Glutamatergic neuron (in vitro differentiated cells): ENCODE measurements at regions not wholly inside any gene's neighbourhood (a gene's known extent, or its start where the extent isn't known, plus 50 kb on each side); places are given as distances from the start of the nearest gene placed in this dataset.

Experiments
- DNase-seq: peaks from one replicate; pipeline ENCODE4 v3.0.0; 2022
- H3K27ac Mint-ChIP-seq: one replicate; pipeline ENCODE4 v1.8.0; 2020; ENCODE audit warnings: mild to moderate bottlenecking, mixed read lengths, inconsistent platforms; ENCODE audit not compliant: unreplicated experiment
- H3K27me3 Mint-ChIP-seq: one replicate; pipeline ENCODE4 v1.8.0; 2020; ENCODE audit warnings: mild to moderate bottlenecking, moderate library complexity, mixed read lengths, inconsistent platforms; ENCODE audit not compliant: unreplicated experiment
- H3K36me3 Mint-ChIP-seq: one replicate; pipeline ENCODE4 v1.8.0; 2020; ENCODE audit warnings: mild to moderate bottlenecking, mixed read lengths, inconsistent platforms; ENCODE audit not compliant: unreplicated experiment
- H3K4me1 Mint-ChIP-seq: one replicate; pipeline ENCODE4 v1.8.0; 2020; ENCODE audit warnings: mild to moderate bottlenecking, low read depth, mixed read lengths, inconsistent platforms; ENCODE audit not compliant: unreplicated experiment
- H3K4me3 Mint-ChIP-seq: one replicate; pipeline ENCODE4 v1.8.0; 2020; ENCODE audit warnings: mild to moderate bottlenecking, mixed read lengths, inconsistent platforms; ENCODE audit not compliant: unreplicated experiment
- H3K9me3 Mint-ChIP-seq: one replicate; pipeline ENCODE4 v1.8.0; 2020; ENCODE audit warnings: mild to moderate bottlenecking, moderate library complexity, mixed read lengths, inconsistent platforms; ENCODE audit not compliant: unreplicated experiment
- CTCF ChIP-seq: fragments of 200-600 bp; sonication (generic); IDR thresholded peaks from one replicate; pipeline ENCODE4 v1.5.0; 2021; ENCODE audit not compliant: partially characterized antibody, unreplicated experiment

- no peaks in the 10 kb centered on the region for H3K4me1 Mint-ChIP-seq
- no peak overlapping the region for H3K27ac Mint-ChIP-seq
- no peak for TF ChIP-seq CTCF
- no peaks in the 10 kb centered on the region for H3K36me3 Mint-ChIP-seq
- peaks cover 1% of the 10 kb centered on the region for H3K27me3 Mint-ChIP-seq
- peaks cover 2% of the 10 kb centered on the region for H3K9me3 Mint-ChIP-seq
- no peak for DNase-seq
- no peak overlapping the region for H3K4me3 Mint-ChIP-seq
These were observed 352.8 kb upstream of the FAM174A start for GRCh38 chr5:100182402-100182801.

- no peaks in the 10 kb centered on the region for H3K36me3 Mint-ChIP-seq
- no peak overlapping the region for H3K27ac Mint-ChIP-seq
- H3K4me3 Mint-ChIP-seq, result no peak overlapping the region
- H3K27me3 Mint-ChIP-seq, result peaks cover 1% of the 10 kb centered on the region
- H3K9me3 Mint-ChIP-seq, result no peaks in the 10 kb centered on the region
- no peaks in the 10 kb centered on the region for H3K4me1 Mint-ChIP-seq
- TF ChIP-seq CTCF, result no peak
- DNase-seq, result no peak
These were observed 359.8 kb upstream of the FAM174A start for GRCh38 chr5:100175346-100175745.

- H3K9me3 Mint-ChIP-seq, result peaks cover 5% of the 10 kb centered on the region
- no peak overlapping the region for H3K4me3 Mint-ChIP-seq
- H3K27me3 Mint-ChIP-seq, result no peaks in the 10 kb centered on the region
- DNase-seq, result no peak
- H3K4me1 Mint-ChIP-seq, result no peaks in the 10 kb centered on the region
- H3K27ac Mint-ChIP-seq, result no peak overlapping the region
- no peak for TF ChIP-seq CTCF
- peaks cover 9% of the 10 kb centered on the region for H3K36me3 Mint-ChIP-seq
These were observed 369.9 kb upstream of the FAM174A start for GRCh38 chr5:100165309-100165708.

- H3K27ac Mint-ChIP-seq, result no peak overlapping the region
- no peak for DNase-seq
- H3K9me3 Mint-ChIP-seq, result peaks cover 5% of the 10 kb centered on the region
- no peaks in the 10 kb centered on the region for H3K27me3 Mint-ChIP-seq
- H3K4me3 Mint-ChIP-seq, result no peak overlapping the region
- no peaks in the 10 kb centered on the region for H3K4me1 Mint-ChIP-seq
- H3K36me3 Mint-ChIP-seq, result peaks cover 9% of the 10 kb centered on the region
- TF ChIP-seq CTCF, result no peak
These were observed 373.3 kb upstream of the FAM174A start for GRCh38 chr5:100161868-100162267.

- H3K9me3 Mint-ChIP-seq, result peaks cover 2% of the 10 kb centered on the region
- no peak overlapping the region for H3K4me3 Mint-ChIP-seq
- peaks cover 3% of the 10 kb centered on the region for H3K36me3 Mint-ChIP-seq
- H3K27ac Mint-ChIP-seq, result no peak overlapping the region
- no peak for TF ChIP-seq CTCF
- no peak for DNase-seq
- H3K4me1 Mint-ChIP-seq, result no peaks in the 10 kb centered on the region
- no peaks in the 10 kb centered on the region for H3K27me3 Mint-ChIP-seq
These were observed 378.1 kb upstream of the FAM174A start for GRCh38 chr5:100157066-100157465.
